ENCODE measurements at regions not wholly inside any gene's neighbourhood (a gene's known extent, or its start where the extent isn't known, plus 50 kb on each side); places are given as distances from the start of the nearest gene placed in this dataset.

GRCh38 chr14:84036840-84037239, 1493.1 kb upstream of the FLRT2 start:
- TF ChIP-seq CTCF (IDR thresholded peaks at IDR 0.05) (no peak), POLR2A (IDR thresholded peaks at IDR 0.05) (no peak)
